ENCODE measurements at regions not wholly inside any gene's neighbourhood (a gene's known extent, or its start where the extent isn't known, plus 50 kb on each side); places are given as distances from the start of the nearest gene placed in this dataset.

DNA sequence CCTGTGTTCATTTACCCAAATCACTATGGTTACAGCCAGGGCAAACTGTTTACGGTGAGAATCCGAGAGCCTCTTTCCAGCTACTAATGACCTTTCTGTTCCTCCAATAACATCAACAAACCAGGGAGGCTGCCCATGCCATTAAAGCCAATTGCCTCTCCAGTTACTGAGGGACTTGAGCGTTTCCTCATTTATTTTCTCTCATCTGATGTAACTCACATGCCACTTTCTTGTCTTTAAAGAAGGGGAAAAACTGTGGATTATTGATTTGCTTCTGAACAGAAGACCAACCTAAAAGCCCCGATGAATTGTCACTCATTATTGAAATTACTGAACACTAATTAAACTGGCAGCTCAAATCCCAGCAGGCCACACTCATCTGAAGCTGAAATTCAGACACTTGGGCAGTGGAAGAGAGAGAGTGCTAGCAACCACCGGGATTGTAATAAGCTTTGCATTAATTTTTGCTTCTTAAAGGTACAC, 595.8 kb upstream of the MKI67 start:
- Histone ChIP-seq H3K4me3 (ENCODE audit: low read depth, low read length) (no peak overlapping the region), H3K27me3 (ENCODE audit: control insufficient read depth, insufficient read depth, low read length) (no peaks in the 10 kb centered on the region), H3K36me3 (ENCODE audit: control insufficient read depth, insufficient read depth, low read length) (no peaks in the 10 kb centered on the region)
- DNase-seq (ENCODE audit: low read depth), result no peak
- TF ChIP-seq, protein P1, sequence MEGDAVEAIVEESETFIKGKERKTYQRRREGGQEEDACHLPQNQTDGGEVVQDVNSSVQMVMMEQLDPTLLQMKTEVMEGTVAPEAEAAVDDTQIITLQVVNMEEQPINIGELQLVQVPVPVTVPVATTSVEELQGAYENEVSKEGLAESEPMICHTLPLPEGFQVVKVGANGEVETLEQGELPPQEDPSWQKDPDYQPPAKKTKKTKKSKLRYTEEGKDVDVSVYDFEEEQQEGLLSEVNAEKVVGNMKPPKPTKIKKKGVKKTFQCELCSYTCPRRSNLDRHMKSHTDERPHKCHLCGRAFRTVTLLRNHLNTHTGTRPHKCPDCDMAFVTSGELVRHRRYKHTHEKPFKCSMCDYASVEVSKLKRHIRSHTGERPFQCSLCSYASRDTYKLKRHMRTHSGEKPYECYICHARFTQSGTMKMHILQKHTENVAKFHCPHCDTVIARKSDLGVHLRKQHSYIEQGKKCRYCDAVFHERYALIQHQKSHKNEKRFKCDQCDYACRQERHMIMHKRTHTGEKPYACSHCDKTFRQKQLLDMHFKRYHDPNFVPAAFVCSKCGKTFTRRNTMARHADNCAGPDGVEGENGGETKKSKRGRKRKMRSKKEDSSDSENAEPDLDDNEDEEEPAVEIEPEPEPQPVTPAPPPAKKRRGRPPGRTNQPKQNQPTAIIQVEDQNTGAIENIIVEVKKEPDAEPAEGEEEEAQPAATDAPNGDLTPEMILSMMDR (IDR thresholded peaks at IDR 0.05; ENCODE audit: insufficient read depth, low read length, poor library complexity, severe bottlenecking), result no peak

DNA sequence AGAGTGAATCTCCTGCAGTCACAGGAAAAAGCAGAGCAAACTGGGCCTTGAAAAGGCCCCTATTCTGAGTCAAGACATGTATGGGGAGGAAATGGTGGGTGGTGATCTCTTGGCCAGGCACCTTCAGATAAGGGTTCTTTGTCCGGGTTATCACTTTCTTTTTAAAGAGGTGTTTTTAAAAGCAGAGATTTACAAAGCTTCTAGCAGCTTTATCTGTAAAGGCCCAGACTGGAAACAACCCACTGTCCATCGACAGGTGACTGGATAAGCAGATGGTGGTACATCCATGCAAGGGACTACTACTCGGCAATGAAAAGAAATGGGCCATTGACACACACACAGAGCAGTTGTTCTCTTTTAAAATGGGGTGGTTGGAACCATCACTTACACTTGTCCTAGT, 596.7 kb upstream of the MKI67 start:
- Histone ChIP-seq H3K27me3 (ENCODE audit: control insufficient read depth, insufficient read depth, low read length) (no peaks in the 10 kb centered on the region), H3K4me3 (ENCODE audit: low read depth, low read length) (no peak overlapping the region), H3K36me3 (ENCODE audit: control insufficient read depth, insufficient read depth, low read length) (no peaks in the 10 kb centered on the region)
- TF ChIP-seq, protein P1 (IDR thresholded peaks at IDR 0.05; ENCODE audit: insufficient read depth, low read length, poor library complexity, severe bottlenecking), result no peak
- DNase-seq (ENCODE audit: low read depth), result no peak

DNA sequence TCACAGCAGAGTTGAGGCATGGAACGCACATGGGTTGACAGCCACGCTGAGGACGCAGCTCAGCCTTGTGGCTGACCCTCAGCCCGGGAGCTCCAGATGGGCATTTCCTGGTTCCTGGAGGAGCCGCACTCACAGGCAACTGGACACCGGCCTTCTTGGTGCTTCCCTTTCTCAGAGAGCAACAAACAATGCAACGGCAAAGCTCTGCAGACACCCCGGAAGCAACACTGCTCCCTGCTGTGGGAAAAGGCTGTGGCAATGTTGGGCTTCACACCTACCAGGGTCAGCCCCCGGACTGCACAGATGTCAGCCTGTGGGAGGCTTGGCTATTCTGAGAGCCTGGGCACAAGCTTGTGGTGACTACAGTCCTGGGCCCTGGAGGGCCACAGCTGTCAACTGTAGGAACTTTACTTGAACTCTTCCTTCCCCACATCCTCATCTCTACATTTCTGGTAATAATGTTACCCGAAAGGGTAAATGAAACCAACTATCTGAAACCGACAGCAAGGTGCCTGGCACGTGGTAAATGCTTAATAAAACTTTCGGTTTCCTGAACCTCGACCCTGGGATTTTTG, 597.5 kb upstream of the MKI67 start:
- TF ChIP-seq, protein P1 (IDR thresholded peaks at IDR 0.05; ENCODE audit: insufficient read depth, low read length, poor library complexity, severe bottlenecking), result no peak
- no peak for DNase-seq (ENCODE audit: low read depth)
- Histone ChIP-seq H3K27me3 (ENCODE audit: control insufficient read depth, insufficient read depth, low read length) (no peaks in the 10 kb centered on the region), H3K4me3 (ENCODE audit: low read depth, low read length) (no peak overlapping the region), H3K36me3 (ENCODE audit: control insufficient read depth, insufficient read depth, low read length) (no peaks in the 10 kb centered on the region)

DNA sequence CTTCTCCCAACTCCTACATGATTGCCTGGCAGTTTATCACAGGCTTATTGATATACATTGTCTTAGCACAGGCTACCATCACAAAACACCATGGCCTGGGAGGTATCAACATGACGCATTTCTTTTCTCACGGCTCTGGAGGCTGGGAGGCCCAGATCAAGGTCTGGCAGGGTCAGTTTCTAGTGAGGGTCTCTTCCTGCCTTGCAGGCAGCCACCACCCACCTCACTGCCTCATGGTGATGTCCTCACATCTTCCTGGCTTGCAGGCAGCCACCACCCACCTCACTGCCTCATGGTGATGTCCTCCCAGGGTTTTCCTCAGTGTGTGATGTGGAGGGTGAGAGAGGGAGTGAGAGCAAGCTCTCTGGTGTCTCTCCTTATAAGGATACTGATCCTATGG, 599.3 kb upstream of the MKI67 start:
- DNase-seq (ENCODE audit: low read depth), result no peak
- TF ChIP-seq, protein P1 (IDR thresholded peaks at IDR 0.05; ENCODE audit: insufficient read depth, low read length, poor library complexity, severe bottlenecking), result no peak
- Histone ChIP-seq H3K27me3 (ENCODE audit: control insufficient read depth, insufficient read depth, low read length) (no peaks in the 10 kb centered on the region), H3K36me3 (ENCODE audit: control insufficient read depth, insufficient read depth, low read length) (no peaks in the 10 kb centered on the region), H3K4me3 (ENCODE audit: low read depth, low read length) (no peak overlapping the region)

DNA sequence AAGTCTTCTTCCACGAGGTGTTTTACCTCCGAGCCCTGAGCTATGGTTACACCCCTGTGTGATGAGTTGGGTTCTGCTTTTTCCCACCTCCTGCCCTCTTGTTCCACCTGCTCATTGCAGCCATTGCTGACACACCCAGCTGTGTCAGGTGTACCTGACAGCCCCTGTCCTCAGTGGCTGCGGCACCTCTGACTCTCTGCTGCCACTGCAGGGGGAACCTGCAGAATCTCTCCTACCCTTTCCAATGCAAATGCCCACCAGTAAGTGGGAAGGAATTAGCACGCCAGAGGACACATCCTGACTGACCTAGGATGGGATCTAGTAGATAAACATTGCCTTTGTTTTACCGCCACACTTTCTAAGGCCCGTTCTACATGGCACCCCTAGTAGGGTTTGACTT, 600.9 kb upstream of the MKI67 start:
- Histone ChIP-seq H3K36me3 (ENCODE audit: control insufficient read depth, insufficient read depth, low read length) (no peaks in the 10 kb centered on the region), H3K4me3 (ENCODE audit: low read depth, low read length) (no peak overlapping the region)
- no peak for DNase-seq (ENCODE audit: low read depth)

More for the DNA sequence above, 600.9 kb upstream of the MKI67 start:
- no peaks in the 10 kb centered on the region for H3K27me3 ChIP-seq (ENCODE audit: control insufficient read depth, insufficient read depth, low read length)
- TF ChIP-seq, protein P1 (IDR thresholded peaks at IDR 0.05; ENCODE audit: insufficient read depth, low read length, poor library complexity, severe bottlenecking), result no peak

Data from kidney epithelial cell (primary cell).